ENCODE measurements at regions not wholly inside any gene's neighbourhood (a gene's known extent, or its start where the extent isn't known, plus 50 kb on each side); places are given as distances from the start of the nearest gene placed in this dataset.
"Not testable (repeated sequence)": the region's sequence is repeated elsewhere in the genome, so short reads cannot be mapped to it uniquely, and the experiment has no call there.

DNA sequence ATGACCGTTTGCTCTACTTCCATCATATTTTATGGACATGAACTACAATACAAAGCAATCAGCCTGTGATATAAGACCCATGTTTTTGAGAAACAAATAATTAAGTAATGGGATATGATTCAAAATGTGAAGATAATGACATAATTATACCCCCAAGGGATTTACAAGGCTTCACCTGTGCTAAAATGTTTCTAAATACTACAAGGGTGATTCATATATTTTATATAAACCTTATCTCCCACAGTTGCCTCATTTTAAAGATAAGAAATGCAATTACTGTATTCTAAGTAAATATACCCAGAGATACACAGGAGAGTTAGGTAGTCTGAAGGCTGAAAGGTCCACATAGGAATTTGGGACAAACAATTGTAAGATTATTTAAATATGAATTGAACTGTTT, 662.0 kb upstream of the CHD1 start:
- TF ChIP-seq, protein P1, sequence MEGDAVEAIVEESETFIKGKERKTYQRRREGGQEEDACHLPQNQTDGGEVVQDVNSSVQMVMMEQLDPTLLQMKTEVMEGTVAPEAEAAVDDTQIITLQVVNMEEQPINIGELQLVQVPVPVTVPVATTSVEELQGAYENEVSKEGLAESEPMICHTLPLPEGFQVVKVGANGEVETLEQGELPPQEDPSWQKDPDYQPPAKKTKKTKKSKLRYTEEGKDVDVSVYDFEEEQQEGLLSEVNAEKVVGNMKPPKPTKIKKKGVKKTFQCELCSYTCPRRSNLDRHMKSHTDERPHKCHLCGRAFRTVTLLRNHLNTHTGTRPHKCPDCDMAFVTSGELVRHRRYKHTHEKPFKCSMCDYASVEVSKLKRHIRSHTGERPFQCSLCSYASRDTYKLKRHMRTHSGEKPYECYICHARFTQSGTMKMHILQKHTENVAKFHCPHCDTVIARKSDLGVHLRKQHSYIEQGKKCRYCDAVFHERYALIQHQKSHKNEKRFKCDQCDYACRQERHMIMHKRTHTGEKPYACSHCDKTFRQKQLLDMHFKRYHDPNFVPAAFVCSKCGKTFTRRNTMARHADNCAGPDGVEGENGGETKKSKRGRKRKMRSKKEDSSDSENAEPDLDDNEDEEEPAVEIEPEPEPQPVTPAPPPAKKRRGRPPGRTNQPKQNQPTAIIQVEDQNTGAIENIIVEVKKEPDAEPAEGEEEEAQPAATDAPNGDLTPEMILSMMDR (IDR thresholded peaks at IDR 0.05; ENCODE audit: poor library complexity, severe bottlenecking), result no peak
- no peaks in the 10 kb centered on the region for H3K27me3 ChIP-seq (ENCODE audit: insufficient read depth, poor library complexity, severe bottlenecking)
- H3K9me3 ChIP-seq (ENCODE audit: severe bottlenecking), result no peaks in the 10 kb centered on the region
- H3K36me3 ChIP-seq (ENCODE audit: low read depth), result no peaks in the 10 kb centered on the region
- no peak for ATAC-seq (ENCODE audit: low read depth)
- H3K27ac ChIP-seq (ENCODE audit: poor library complexity, severe bottlenecking), result no peak overlapping the region
- H3K4me3 ChIP-seq (ENCODE audit: severe bottlenecking), result no peak overlapping the region
- no peak for DNase-seq (ENCODE audit: low spot score)
- no peaks in the 10 kb centered on the region for H3K4me1 ChIP-seq (ENCODE audit: insufficient read depth, poor library complexity, severe bottlenecking)

DNA sequence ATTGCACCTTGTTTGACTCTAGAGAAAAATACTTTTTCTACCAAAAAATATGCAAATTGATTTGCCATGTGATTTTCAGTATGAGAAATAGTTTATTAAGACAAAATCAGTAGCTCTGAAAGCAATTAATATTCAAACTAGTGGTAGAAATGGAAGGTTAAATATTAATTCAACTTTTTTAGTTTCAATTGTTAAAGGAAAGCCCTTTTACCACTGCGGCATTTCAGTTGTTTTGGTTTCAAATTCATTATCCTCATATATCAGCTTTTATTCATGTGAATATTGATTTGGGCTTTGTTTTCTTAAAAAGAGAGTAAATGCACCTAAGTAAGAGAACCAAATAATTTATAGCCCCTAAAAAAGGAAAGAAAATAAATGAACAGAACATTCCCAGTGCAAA, 660.6 kb upstream of the CHD1 start:
- Histone ChIP-seq H3K9me3 (ENCODE audit: severe bottlenecking) (no peaks in the 10 kb centered on the region), H3K27me3 (ENCODE audit: insufficient read depth, poor library complexity, severe bottlenecking) (no peaks in the 10 kb centered on the region), H3K4me1 (ENCODE audit: insufficient read depth, poor library complexity, severe bottlenecking) (no peaks in the 10 kb centered on the region), H3K4me3 (ENCODE audit: severe bottlenecking) (no peak overlapping the region), H3K36me3 (ENCODE audit: low read depth) (no peaks in the 10 kb centered on the region), H3K27ac (ENCODE audit: poor library complexity, severe bottlenecking) (no peak overlapping the region)
- DNase-seq (ENCODE audit: low spot score) (no peak), ATAC-seq (ENCODE audit: low read depth) (no peak)
- TF ChIP-seq, protein P1 (IDR thresholded peaks at IDR 0.05; ENCODE audit: poor library complexity, severe bottlenecking), result no peak

DNA sequence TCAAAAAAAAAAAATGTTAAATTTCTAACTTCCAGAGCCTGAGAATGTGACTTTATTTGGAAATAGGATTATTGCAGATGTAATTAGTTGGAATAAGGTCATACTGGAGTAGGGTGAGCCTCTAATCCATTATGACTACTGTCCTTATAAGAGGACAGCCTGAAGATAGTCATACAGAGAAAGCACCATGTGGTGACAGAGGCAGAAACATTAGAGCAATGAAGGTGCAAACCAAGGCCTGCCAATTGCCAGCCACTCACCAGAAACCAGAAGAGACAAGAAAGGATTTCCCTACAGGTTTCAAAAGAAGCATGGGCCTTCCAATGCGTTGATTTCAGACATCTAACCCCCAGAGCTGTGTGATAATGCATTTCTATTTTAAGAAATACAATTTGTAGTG, 659.2 kb upstream of the CHD1 start:
- ATAC-seq (ENCODE audit: low read depth), result no peak
- no peak for DNase-seq (ENCODE audit: low spot score)
- no peaks in the 10 kb centered on the region for H3K4me1 ChIP-seq (ENCODE audit: insufficient read depth, poor library complexity, severe bottlenecking)
- H3K36me3 ChIP-seq (ENCODE audit: low read depth), result no peaks in the 10 kb centered on the region
- no peak overlapping the region for H3K27ac ChIP-seq (ENCODE audit: poor library complexity, severe bottlenecking)
- H3K4me3 ChIP-seq (ENCODE audit: severe bottlenecking), result no peak overlapping the region
- H3K9me3 ChIP-seq (ENCODE audit: severe bottlenecking), result no peaks in the 10 kb centered on the region
- no peaks in the 10 kb centered on the region for H3K27me3 ChIP-seq (ENCODE audit: insufficient read depth, poor library complexity, severe bottlenecking)
- TF ChIP-seq, protein P1 (IDR thresholded peaks at IDR 0.05; ENCODE audit: poor library complexity, severe bottlenecking), result no peak

DNA sequence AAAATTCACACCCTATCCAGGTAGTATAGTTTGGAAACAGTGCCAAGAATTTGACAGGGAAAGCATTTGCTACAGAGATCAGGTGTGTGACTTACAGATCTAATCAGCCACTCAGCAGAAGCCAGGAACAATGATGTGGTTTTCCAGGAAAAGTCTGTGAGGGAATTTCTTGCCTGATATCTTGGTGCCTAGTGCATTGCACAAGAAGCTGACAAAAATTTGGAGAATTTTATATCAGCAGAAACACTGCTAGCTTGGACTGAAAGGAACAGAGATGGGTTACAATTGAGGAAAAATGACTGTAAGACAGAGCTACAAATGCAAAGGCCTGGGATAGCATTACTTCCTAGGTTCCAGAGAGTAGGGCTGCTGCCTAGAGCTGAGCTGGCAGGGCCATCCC, 658.1 kb upstream of the CHD1 start:
- H3K9me3 ChIP-seq (ENCODE audit: severe bottlenecking), result no peaks in the 10 kb centered on the region
- no peaks in the 10 kb centered on the region for H3K36me3 ChIP-seq (ENCODE audit: low read depth)
- no peak overlapping the region for H3K27ac ChIP-seq (ENCODE audit: poor library complexity, severe bottlenecking)
- TF ChIP-seq, protein P1 (IDR thresholded peaks at IDR 0.05; ENCODE audit: poor library complexity, severe bottlenecking), result no peak
- DNase-seq (ENCODE audit: low spot score), result no peak
- no peaks in the 10 kb centered on the region for H3K4me1 ChIP-seq (ENCODE audit: insufficient read depth, poor library complexity, severe bottlenecking)
- H3K27me3 ChIP-seq (ENCODE audit: insufficient read depth, poor library complexity, severe bottlenecking), result no peaks in the 10 kb centered on the region
- no peak overlapping the region for H3K4me3 ChIP-seq (ENCODE audit: severe bottlenecking)
- ATAC-seq (ENCODE audit: low read depth), result no peak

DNA sequence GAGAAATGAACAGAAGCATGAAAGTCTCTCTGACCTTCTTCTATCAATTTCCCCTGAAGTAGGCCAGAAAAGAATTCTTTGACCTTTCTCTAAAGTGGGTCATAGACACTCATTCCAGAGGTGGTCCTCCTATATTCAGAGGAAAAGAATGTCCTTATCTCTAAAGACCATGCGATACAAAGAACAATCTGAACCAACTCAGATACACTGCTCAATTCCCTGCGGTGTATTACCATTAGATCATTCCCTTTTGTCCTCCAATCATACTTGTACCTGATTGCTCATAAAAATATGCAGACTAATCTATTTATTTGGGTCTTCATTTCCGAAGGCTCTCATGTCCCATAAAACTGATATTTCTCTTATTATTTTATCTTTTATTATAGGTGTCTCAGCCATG, 652.4 kb upstream of the CHD1 start:
- not testable (repeated sequence) for ATAC-seq (ENCODE audit: low read depth); H3K27ac ChIP-seq (ENCODE audit: poor library complexity, severe bottlenecking); DNase-seq (ENCODE audit: low spot score); H3K36me3 ChIP-seq (ENCODE audit: low read depth); H3K4me1 ChIP-seq (ENCODE audit: insufficient read depth, poor library complexity, severe bottlenecking); H3K27me3 ChIP-seq (ENCODE audit: insufficient read depth, poor library complexity, severe bottlenecking); H3K4me3 ChIP-seq (ENCODE audit: severe bottlenecking); H3K9me3 ChIP-seq (ENCODE audit: severe bottlenecking)

DNA sequence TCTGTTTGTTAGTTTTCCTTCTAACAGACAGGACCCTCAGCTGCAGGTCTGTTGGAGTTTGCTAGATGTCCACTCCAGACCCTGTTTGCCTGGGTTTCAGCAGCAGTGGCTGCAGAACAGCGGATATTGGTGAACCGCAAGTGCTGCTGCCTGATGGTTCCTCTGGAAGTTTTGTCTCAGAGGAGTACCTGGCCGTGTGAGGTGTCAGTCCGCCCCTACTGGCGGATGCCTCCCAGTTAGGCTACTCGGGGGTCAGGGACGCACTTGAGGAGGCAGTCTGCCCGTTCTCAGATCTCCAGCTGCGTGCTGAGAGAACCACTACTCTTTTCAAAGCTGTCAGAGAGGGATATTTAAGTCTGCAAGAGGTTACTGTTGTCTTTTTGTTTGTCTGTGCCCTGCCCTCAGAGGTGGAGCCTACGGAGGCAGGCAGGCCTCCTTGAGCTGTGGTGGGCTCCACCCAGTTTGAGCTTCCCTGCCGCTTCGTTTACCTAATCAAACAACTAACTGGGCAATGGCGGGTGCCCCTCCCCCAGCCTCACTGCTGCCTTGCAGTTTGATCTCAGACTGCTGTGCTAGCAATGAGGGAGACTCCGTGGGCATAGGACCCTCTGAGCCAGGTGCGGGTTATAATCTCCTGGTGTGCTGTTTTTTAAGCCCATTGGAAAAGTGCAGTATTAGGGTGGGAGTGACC, 634.3 kb upstream of the CHD1 start:
- H3K9me3 ChIP-seq (ENCODE audit: severe bottlenecking); H3K4me3 ChIP-seq (ENCODE audit: severe bottlenecking); DNase-seq (ENCODE audit: low spot score); H3K4me1 ChIP-seq (ENCODE audit: insufficient read depth, poor library complexity, severe bottlenecking); H3K36me3 ChIP-seq (ENCODE audit: low read depth); ATAC-seq (ENCODE audit: low read depth); H3K27ac ChIP-seq (ENCODE audit: poor library complexity, severe bottlenecking); H3K27me3 ChIP-seq (ENCODE audit: insufficient read depth, poor library complexity, severe bottlenecking): not testable (repeated sequence)
